Limb (tissue), 2 donors: ENCODE measurements at regions not wholly inside any gene's neighbourhood (a gene's known extent, or its start where the extent isn't known, plus 50 kb on each side); places are given as distances from the start of the nearest gene placed in this dataset.
"Not testable (repeated sequence)": the region's sequence is repeated elsewhere in the genome, so short reads cannot be mapped to it uniquely, and the experiment has no call there.

Experiments
- DNase-seq, 2 donors: peaks; one replicate each; pipeline ENCODE4 v3.0.0-alpha.2; 2016; ENCODE audit errors: extremely low spot score in 2 of 2

DNA sequence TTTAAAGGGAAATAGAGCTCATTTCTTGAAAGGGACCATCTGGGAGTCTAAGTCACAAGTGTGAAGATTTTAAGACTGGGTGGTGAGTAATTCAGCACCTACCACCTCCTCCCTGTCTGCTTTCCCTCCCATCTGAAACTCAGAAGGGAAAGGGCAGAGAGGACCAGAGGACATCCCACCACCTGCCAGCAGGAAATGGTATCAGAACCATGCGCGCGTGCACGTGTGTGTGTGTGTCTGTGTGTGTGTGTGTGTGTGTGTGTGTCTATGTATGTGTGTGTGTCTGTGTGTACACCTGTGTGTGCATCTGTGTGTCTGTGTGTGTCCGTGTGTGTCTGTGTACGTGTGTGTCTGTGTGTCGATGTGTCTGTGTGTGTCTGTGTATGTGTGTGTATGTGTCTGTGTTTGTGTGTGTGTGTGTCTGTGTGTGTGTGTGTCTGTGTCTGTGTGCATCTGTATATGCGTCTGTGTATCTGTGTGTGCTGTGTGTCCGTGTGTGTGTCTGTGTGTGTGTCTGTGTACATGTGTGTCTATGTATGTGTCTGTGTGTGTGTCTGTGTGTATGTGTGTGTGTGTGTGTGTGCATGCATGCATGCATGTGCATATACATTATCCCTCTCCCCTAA, 76.8 kb downstream of the ZFP36L2 start:
- no peak for DNase-seq

GRCh38 chr2:43146083-43146482, 80.3 kb downstream of the ZFP36L2 start:
- no peak for DNase-seq

- no peak for DNase-seq
These were observed 82.1 kb downstream of the ZFP36L2 start for GRCh38 chr2:43144263-43144662.

DNA sequence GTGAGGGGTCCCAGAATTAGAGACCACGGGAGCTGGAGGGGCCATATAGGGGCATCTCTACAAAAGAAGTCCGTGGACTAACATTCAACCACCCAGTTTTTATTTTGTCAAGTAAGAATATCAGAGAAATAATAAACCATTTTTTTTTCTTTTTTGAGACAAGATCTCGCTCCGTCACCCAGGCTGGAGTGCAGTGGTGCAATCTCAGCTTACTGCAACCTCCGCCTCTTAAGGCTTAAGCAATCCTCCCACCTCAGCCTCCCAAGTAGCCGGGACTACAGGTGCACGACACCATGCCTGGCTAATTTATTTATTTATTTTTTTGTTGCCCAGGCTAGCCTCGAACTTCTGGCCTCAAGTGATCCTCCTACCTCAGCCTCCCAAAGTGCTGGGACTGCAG, 82.7 kb downstream of the ZFP36L2 start:
- no peak for DNase-seq

- no peak for DNase-seq
These were observed 83.4 kb downstream of the ZFP36L2 start for GRCh38 chr2:43142921-43143438.

DNA sequence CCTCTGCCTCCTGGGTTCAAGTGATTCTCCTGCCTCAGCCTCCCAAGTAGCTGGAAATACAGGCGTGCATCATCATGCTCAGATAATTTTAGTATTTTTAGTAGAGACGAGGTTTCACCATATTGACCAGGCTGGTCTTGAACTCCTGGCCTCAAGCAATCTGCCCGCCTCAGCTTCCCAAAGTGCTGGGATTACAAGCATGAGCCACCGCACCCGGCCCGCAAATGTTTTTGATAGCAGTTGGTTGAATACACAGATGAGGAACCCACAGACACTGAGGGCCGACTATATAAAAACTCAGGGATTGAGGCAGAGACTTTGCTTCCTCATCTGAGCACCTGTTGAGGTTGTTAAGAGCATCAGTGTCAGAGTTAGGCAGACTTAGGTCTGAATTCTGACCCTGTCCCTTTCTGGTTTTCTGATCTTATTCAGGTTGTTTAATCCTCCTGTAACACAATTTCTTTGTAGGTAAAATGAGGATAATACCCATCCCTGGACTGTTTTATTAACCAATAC, 84.7 kb downstream of the ZFP36L2 start:
- not testable (repeated sequence) for DNase-seq

- no peak for DNase-seq
These were observed 86.3 kb downstream of the ZFP36L2 start for GRCh38 chr2:43139996-43140621.

DNA sequence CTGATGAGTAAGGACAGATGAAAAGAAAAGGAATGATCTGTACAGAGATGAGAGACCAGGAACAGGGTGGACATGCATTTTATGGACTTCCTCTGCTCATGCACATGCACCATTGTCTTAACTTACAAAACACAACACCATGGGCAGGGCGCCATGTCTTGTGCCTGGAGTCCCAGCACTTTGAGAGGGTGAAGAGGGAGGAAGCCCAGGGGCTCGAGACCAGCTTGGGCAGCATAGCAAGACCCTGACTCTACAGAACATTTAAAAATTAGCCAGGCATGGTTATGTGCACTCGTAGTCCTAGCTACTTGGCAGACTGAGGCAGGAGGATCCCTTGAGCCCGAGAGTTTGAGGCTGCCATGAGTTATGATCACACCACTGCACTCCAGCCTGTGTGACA, 86.9 kb downstream of the ZFP36L2 start:
- no peak for DNase-seq

GRCh38 chr2:43138441-43138840, 88.0 kb downstream of the ZFP36L2 start:
- no peak for DNase-seq

DNA sequence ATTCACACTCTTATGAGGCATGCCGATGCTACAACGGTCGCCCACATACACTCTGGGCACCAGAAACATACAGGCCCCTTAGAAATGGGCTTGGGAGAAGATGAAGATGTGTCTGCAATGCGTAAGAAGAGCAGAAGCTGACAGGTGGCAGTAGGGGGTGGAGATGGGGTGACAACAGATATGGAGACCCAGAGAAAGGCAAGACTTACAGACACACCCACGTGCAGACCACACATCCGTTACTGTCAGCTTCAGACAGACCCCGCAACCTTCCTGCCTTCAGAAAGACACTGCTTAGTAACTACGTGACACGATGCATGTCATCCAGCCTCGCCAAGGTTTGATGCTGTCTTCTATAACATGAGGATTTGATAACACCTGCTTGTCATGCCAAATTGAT, 89.5 kb downstream of the ZFP36L2 start:
- no peak for DNase-seq

GRCh38 chr2:43136011-43136799, 90.2 kb downstream of the ZFP36L2 start:
- DNase-seq: no peak

DNA sequence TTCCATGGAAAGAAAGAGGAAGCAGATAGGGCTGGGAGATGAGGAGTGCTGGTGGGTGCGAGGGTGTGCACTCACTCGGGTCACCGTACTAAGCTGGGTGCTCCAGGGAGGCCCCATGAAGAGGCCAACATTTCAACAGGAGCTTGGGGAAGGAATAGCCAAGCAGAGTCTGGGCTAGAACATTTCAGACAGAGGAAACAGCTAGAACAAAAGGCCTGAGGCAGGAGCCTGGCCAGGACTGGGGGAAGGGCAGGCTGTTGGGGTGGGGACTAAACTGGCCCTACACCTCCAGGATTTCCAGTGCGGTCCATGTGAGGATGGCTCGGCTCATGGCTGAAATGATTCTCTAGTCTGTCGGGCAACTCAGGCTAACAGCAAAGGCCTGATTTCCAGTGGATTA, 90.8 kb downstream of the ZFP36L2 start:
- no peak for DNase-seq

DNA sequence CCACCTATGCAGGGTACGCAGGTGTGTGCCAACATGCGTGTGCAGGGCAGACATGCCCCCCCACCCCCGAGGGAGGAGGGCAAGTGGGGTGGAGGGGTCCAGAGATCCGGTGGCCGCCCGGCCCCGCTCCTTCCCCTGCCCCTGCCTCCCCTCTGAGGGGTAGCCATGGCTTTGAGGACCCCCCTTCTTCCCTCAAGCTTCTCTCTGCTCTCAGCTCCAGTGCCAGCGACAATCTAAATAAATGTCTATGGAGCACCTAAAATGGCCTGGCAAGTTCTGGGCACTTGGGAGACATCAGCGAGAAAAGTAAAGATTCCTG, 91.9 kb downstream of the ZFP36L2 start:
- no peak for DNase-seq

DNA sequence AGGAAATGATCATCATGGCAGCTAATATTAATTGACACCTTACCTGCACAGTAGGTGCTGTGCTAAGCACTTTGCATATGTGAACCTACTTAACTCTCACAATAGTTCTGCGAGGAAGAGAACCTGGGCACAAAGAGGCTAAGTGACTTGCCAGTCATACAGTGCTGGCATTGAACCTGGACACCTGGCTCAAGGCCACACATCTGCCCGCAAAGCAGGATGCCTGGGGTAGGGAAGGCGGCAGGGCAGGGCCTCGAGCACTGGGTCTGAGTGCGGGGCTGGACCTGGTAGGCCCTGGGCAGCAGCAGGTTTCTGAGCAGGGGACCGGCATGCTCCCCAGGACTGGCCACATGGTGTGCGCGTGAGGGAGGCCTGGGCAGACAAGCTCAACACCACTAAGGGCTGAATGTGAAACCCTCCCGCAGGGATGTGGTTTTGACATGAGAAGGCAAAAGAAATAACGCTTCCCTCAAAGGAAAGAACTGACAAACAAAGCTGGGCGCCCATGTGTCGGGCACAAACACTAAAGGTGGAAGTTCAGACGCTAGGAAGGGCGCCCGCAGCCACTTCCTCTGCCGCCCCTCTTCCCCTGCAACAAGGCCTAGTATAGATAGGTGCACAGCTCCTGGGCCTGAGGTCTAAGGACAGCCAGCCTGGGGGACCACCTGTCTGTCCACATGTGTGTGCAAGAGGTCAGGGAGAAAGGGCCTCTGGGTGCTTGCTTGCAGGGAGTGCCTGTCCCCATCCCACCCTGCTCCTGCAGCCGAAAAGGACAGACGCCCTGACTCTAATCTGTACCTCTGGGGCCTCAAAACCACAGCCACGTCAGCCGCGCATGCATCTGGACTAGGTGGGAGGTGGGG, 92.5 kb downstream of the ZFP36L2 start:
- DNase-seq: no peak

- no peak for DNase-seq
These were observed 93.1 kb downstream of the ZFP36L2 start for GRCh38 chr2:43133336-43133707.

DNA sequence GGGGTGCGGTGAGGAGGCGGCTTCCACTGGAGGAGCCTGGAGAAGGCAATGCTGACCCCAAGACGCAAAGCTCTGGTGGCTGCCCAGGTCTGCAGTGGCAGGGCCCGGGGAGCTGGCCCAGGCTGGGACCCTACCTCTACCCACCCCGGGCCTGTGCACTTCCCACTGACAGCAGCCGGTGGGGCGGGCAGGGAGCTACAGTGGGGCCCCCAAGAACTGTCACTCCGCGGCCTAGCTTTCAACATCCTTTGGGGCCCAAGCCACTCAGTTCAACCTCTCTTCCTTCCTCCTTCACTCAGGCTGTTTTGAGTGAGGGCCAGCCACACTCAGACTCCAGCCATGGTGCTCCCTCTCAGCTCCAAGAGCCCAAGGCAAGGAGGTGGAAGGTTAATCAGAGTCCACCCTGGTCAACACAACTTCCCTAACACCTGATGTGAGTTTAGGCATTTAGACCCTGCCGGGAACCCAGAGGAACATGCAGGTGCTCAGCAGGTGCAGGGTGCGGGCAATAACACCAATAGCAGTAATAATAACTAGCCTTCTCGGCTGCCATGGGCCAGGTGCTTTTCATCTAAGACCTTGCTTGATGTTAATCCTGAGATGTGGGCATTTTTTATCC, 93.6 kb downstream of the ZFP36L2 start:
- DNase-seq: no peak

DNA sequence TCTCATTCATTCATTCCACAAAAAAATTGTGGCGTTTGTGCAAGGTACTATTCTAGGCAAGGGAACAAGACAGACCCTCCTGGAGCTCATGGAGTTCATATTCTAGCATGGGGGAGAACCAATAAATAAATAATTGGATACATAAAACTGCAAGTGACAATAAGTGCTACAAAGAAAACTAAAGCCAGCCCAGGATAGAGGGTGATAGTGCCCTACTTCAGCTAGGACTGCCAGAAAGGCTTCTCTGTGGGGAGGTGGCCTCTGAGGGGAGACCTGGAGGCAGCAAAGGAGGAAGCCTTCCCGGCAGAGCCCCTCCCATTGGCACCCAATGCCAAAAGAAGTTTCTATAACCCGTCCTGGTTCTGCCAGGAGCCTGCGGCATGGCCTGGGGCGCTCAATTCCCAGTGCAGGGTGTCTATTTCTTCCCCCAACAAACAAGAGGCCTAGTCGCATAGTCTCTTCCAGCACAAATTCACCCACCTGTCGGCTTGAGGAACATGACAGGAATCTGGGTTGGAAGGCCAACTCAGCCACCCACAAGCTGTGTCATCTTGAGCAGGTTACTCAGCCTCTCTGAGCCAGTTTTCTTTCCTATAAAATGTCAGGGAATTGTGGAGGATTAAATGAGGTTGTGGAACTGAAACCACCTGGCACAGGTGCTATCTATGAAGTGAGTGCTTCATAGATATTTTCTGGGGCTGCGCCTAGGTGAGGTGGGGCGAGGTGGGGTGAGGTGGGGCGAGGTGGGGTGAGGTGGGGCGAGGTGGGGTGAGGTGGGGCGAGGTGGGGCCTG, 94.3 kb downstream of the ZFP36L2 start:
- DNase-seq: no peak

- no peak for DNase-seq
These were observed 95.1 kb downstream of the ZFP36L2 start for GRCh38 chr2:43131051-43131889.

DNA sequence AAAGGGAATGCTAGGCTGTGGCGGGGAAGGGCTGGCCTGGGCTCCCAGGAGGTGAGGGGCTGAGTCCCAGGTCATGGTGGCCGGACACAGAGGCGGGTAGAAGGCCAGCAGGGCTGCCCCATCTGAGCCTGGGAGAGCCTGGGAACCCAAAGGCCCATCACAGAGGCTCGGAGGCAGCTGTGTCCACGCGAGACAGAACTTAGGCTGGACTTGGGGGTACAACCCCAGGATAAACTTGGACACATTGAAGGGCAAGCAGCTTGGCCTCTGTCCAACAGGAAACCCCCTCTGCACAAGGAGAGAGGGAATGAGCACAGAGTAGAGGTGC, 95.9 kb downstream of the ZFP36L2 start:
- no peak for DNase-seq
